ENCODE measurements at regions not wholly inside any gene's neighbourhood (a gene's known extent, or its start where the extent isn't known, plus 50 kb on each side); places are given as distances from the start of the nearest gene placed in this dataset.

DNA sequence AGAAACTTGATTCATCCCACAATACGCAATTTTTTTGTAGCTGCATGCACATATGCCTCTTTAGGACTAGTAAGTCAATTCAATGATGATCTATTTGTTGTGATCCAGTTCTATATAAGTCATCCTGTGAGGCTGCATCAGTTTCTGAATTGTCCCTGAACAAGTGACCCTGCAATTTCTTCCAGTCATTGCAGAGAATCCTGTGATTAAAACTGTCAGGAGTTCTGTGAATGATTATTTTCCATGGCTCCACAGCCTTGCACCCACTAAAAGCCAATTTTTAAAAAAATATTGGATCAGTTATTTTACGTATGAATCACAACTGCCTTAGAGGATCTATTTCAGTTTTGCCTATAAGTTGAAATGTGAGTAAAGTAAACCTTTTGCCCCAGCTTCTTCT is 1585.0 kb upstream of the ACVR2A start:
- Mint-ChIP-seq H3K4me1 (no peaks in the 10 kb centered on the region), H3K36me3 (ENCODE audit: insufficient read depth in 1 of 3, low read depth in 3 of 3) (peaks cover 0 to 5% (median 0%) of the 10 kb centered on the region in 3 experiments; a peak in 1 of 7 replicates), H3K27me3 (ENCODE audit: low read depth) (no peaks in the 10 kb centered on the region), H3K4me3 (no peak overlapping the region), H3K27ac (no peak overlapping the region), H3K9me3 (no peaks in the 10 kb centered on the region)
- no peaks in the 10 kb centered on the region for H3K23me2 ChIP-seq (ENCODE audit: insufficient read length, low read depth, low read length, poor library complexity, severe bottlenecking)
- no peak overlapping the region for H4K8ac ChIP-seq (replicated peaks; ENCODE audit: insufficient read length, low read depth, low read length)
- no peaks in the 10 kb centered on the region for H3K4me1 ChIP-seq (ENCODE audit: insufficient read depth, low read length)
- H3K79me2 ChIP-seq (ENCODE audit: insufficient read depth, low read length), result no peaks in the 10 kb centered on the region
- WGBS (ENCODE audit: extremely low coverage, insufficient read length, low lambda C conversion rate), result no CpG with 5 or more reads among the region's 2 CpGs
- no peak overlapping the region for H3K27ac ChIP-seq (ENCODE audit: insufficient read length, low read depth, low read length)
- H3K4me2 ChIP-seq (ENCODE audit: insufficient read depth, insufficient read length, low read length), result no peak overlapping the region
- H4K5ac ChIP-seq (ENCODE audit: insufficient read length, low read depth, low read length), result no peak overlapping the region
- no peak overlapping the region for H2BK15ac ChIP-seq (ENCODE audit: low read depth, low read length)
- TF ChIP-seq, protein P1, sequence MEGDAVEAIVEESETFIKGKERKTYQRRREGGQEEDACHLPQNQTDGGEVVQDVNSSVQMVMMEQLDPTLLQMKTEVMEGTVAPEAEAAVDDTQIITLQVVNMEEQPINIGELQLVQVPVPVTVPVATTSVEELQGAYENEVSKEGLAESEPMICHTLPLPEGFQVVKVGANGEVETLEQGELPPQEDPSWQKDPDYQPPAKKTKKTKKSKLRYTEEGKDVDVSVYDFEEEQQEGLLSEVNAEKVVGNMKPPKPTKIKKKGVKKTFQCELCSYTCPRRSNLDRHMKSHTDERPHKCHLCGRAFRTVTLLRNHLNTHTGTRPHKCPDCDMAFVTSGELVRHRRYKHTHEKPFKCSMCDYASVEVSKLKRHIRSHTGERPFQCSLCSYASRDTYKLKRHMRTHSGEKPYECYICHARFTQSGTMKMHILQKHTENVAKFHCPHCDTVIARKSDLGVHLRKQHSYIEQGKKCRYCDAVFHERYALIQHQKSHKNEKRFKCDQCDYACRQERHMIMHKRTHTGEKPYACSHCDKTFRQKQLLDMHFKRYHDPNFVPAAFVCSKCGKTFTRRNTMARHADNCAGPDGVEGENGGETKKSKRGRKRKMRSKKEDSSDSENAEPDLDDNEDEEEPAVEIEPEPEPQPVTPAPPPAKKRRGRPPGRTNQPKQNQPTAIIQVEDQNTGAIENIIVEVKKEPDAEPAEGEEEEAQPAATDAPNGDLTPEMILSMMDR (conservative IDR thresholded peaks at IDR 0.05), result no peak
- DNase-seq, result no peak
- no peaks in the 10 kb centered on the region for H4K20me1 ChIP-seq (ENCODE audit: control insufficient read depth, insufficient read depth, insufficient read length)
- no peak overlapping the region for H3K4ac ChIP-seq (ENCODE audit: low read depth, low read length)
- H3K9ac ChIP-seq (ENCODE audit: extremely low read depth, insufficient read length, low read length), result no peak overlapping the region
- H3K56ac ChIP-seq (ENCODE audit: insufficient read length, low read depth, low read length), result no peak overlapping the region
- H3T11ph ChIP-seq (ENCODE audit: low read length), result no peak overlapping the region
- H2BK5ac ChIP-seq (ENCODE audit: insufficient read length, low read length), result no peak overlapping the region
- H3K14ac ChIP-seq (ENCODE audit: insufficient read depth, low read length), result no peak overlapping the region
- H2BK20ac ChIP-seq (ENCODE audit: low read depth, low read length, poor library complexity, severe bottlenecking), result no peak overlapping the region
- no peak overlapping the region for H2BK120ac ChIP-seq (ENCODE audit: low read depth, low read length, poor library complexity, severe bottlenecking)
- H2AK5ac ChIP-seq (ENCODE audit: insufficient read length, low read length), result no peak overlapping the region
- H2AFZ ChIP-seq (ENCODE audit: low read length), result no peak overlapping the region
- no peaks in the 10 kb centered on the region for H3K9me3 ChIP-seq (ENCODE audit: control insufficient read depth, low read depth, low read length)
- no peaks in the 10 kb centered on the region for H3K27me3 ChIP-seq (ENCODE audit: insufficient read depth, low read length)
- H2BK12ac ChIP-seq (ENCODE audit: insufficient read length, low read depth, low read length), result no peak overlapping the region
- H3K79me1 ChIP-seq (ENCODE audit: insufficient read depth, low read depth, low read length, poor library complexity, severe bottlenecking), result no peaks in the 10 kb centered on the region
- no peak overlapping the region for H4K91ac ChIP-seq (ENCODE audit: insufficient read length, low read depth, low read length)
- H3K23ac ChIP-seq (ENCODE audit: insufficient read length, low read depth, low read length), result no peak overlapping the region
- H3K18ac ChIP-seq (ENCODE audit: insufficient read length, low read depth, low read length), result no peak overlapping the region
